ENCODE measurements at regions not wholly inside any gene's neighbourhood (a gene's known extent, or its start where the extent isn't known, plus 50 kb on each side); places are given as distances from the start of the nearest gene placed in this dataset.
"Not testable (repeated sequence)": the region's sequence is repeated elsewhere in the genome, so short reads cannot be mapped to it uniquely, and the experiment has no call there.

GRCh38 chr5:1647580-1647979 is 123.8 kb upstream of the LPCAT1 start:
- 78 to 84% (median 81%) methylated on average over 9 of the region's 9 CpGs for WGBS, 3 donors
- no peak overlapping the region for H3K27ac ChIP-seq (ENCODE audit: low read depth, low read length)

GRCh38 chr5:1644810-1645571 is 121.2 kb upstream of the LPCAT1 start:
- WGBS, 3 donors, result 2 to 5% (median 3%) methylated on average over 51 to 52 of the region's 52 CpGs
- H3K27ac ChIP-seq (ENCODE audit: low read depth, low read length), result no peak overlapping the region

GRCh38 chr5:1644393-1644809 is 120.6 kb upstream of the LPCAT1 start:
- 9 to 14% (median 9%) methylated on average over 15 to 19 of the region's 22 CpGs for WGBS, 3 donors
- not testable (repeated sequence) for H3K27ac ChIP-seq (ENCODE audit: low read depth, low read length)

GRCh38 chr5:1643651-1644392 is 120.1 kb upstream of the LPCAT1 start:
- no peak overlapping the region for H3K27ac ChIP-seq (ENCODE audit: low read depth, low read length)
- 16 to 23% (median 21%) methylated on average over 14 of the region's 14 CpGs for WGBS, 3 donors

GRCh38 chr5:1642621-1643061 is 118.9 kb upstream of the LPCAT1 start:
- no peak overlapping the region for H3K27ac ChIP-seq (ENCODE audit: low read depth, low read length)
- WGBS, 3 donors, result 76 to 85% (median 79%) methylated on average over 11 of the region's 11 CpGs

GRCh38 chr5:1642221-1642620 is 118.5 kb upstream of the LPCAT1 start:
- WGBS, 3 donors, result 73 to 85% (median 73%) methylated on average over 8 of the region's 8 CpGs

GRCh38 chr5:1641560-1642166 is 117.9 kb upstream of the LPCAT1 start:
- WGBS, 3 donors, result 2 to 4% (median 3%) methylated on average over 12 of the region's 12 CpGs
- no peak overlapping the region for H3K27ac ChIP-seq (ENCODE audit: low read depth, low read length)

More at GRCh38 chr5:1642221-1642620, 118.5 kb upstream of the LPCAT1 start:
- H3K27ac ChIP-seq (ENCODE audit: low read depth, low read length), result no peak overlapping the region

- no peak overlapping the region for H3K27ac ChIP-seq (ENCODE audit: low read depth, low read length)
- WGBS, 3 donors, result 66 to 83% (median 81%) methylated on average over 13 to 16 of the region's 16 CpGs
These were observed 117.3 kb upstream of the LPCAT1 start for GRCh38 chr5:1641041-1641440.

- WGBS, 3 donors, result 71 to 78% (median 78%) methylated on average over 17 of the region's 17 CpGs
- H3K27ac ChIP-seq (ENCODE audit: low read depth, low read length), result no peak overlapping the region
These were observed 116.7 kb upstream of the LPCAT1 start for GRCh38 chr5:1640421-1640881.

- no peak overlapping the region for H3K27ac ChIP-seq (ENCODE audit: low read depth, low read length)
- WGBS, 3 donors, result 85 to 89% (median 86%) methylated on average over 14 of the region's 14 CpGs
These were observed 116.0 kb upstream of the LPCAT1 start for GRCh38 chr5:1639757-1640156.

- 79 to 89% (median 89%) methylated on average over 23 of the region's 23 CpGs for WGBS, 3 donors
These were observed 115.1 kb upstream of the LPCAT1 start for GRCh38 chr5:1638658-1639400.

GRCh38 chr5:1637639-1638481 is 114.1 kb upstream of the LPCAT1 start:
- 80 to 89% (median 89%) methylated on average over 21 to 24 of the region's 24 CpGs for WGBS, 3 donors
- H3K27ac ChIP-seq (ENCODE audit: low read depth, low read length), result no peak overlapping the region

More at GRCh38 chr5:1638658-1639400, 115.1 kb upstream of the LPCAT1 start:
- no peak overlapping the region for H3K27ac ChIP-seq (ENCODE audit: low read depth, low read length)

- H3K27ac ChIP-seq (ENCODE audit: low read depth, low read length), result no peak overlapping the region
- 87 to 90% (median 89%) methylated on average over 24 of the region's 24 CpGs for WGBS, 3 donors
These were observed 113.3 kb upstream of the LPCAT1 start for GRCh38 chr5:1636981-1637638.

- WGBS, 3 donors, result 81 to 90% (median 86%) methylated on average over 20 to 21 of the region's 21 CpGs
- not testable (repeated sequence) for H3K27ac ChIP-seq (ENCODE audit: low read depth, low read length)
These were observed 112.5 kb upstream of the LPCAT1 start for GRCh38 chr5:1636208-1636770.

- WGBS, 3 donors, result 62 to 84% (median 74%) methylated on average over 2 of the region's 2 CpGs
- H3K27ac ChIP-seq (ENCODE audit: low read depth, low read length), result not testable (repeated sequence)
These were observed 111.7 kb upstream of the LPCAT1 start for GRCh38 chr5:1635477-1635876.

GRCh38 chr5:1634337-1634661 is 110.5 kb upstream of the LPCAT1 start:
- WGBS, 3 donors, result 17 to 30% (median 29%) methylated on average over 18 of the region's 18 CpGs
- H3K27ac ChIP-seq (ENCODE audit: low read depth, low read length), result no peak overlapping the region
